ENCODE measurements at regions not wholly inside any gene's neighbourhood (a gene's known extent, or its start where the extent isn't known, plus 50 kb on each side); places are given as distances from the start of the nearest gene placed in this dataset.

DNA sequence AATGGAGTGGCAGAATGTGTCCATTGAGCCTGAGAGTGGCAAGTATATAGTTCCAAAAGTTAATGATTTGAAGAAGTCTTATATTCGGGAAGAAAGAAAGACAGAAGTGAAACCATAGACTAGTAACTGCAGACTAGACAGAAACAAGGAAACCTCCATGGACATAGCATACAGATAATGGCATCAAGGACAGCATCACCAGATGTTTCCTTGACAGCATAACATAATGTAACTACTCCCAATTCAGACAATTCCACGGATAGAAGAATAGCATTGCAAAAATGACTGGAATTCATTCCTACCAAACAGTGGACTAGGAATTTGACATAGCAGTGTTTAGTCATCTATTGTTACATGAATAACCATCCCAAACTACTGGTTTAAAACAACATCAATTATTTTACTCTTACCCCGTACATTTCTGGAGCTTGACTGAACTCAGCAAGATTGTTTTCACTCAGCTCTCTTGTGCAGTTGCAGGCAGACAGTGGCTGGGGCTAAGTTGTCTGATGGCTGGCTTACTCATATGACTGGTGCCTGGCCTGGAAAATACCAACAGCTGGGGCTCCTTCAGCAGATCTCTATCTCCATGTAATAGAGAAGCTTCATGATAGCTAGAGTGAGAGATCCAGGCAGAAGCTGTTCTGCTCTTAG lies 109.7 kb upstream of the GADL1 start:
- DNase-seq: peak; percentile 19

DNA sequence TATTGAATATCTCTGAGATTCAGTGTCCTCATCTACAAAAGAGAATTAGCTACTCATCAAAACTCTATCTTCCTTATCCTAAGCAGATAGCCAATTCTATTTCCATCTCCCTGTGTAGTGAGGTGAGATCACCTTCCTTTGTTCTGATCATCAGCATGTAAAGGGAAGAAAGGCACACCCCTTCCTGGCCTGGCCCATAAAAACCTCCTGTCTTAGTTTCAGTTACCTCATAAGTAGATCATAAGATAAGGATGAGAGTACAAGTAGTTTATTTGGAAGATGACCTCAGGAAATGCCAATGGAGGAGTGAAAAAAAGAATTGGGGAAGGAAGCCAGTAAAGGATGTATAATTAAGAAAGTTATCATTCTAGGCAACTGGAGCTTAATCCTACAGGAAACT lies 114.5 kb upstream of the GADL1 start:
- DNase-seq: no peak

- no peak for DNase-seq
These were observed 115.4 kb upstream of the GADL1 start for GRCh38 chr3:31009881-31010280.

- no peak for DNase-seq
These were observed 116.0 kb upstream of the GADL1 start for GRCh38 chr3:31010491-31010890.

GRCh38 chr3:31011380-31011779 lies 116.9 kb upstream of the GADL1 start:
- DNase-seq: no peak

DNA sequence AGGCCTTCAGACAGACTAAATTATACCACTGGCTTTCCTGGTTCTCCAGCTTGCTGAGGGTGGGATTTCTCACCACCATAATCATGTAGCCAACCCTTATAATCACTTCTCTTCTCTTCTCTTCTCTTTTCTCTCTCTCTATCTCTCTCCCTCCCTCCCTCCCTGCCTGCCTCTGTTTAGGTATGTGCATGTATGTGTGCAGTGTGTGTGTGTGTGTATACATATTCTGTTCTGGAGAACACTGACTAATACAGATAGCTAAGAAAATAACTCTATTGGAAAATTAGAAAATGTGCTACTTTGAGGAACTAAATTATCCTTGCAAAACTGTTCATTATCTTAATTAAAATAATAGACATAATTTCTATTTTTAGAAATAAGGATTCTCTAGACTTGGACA lies 118.6 kb upstream of the GADL1 start:
- DNase-seq: no peak

DNA sequence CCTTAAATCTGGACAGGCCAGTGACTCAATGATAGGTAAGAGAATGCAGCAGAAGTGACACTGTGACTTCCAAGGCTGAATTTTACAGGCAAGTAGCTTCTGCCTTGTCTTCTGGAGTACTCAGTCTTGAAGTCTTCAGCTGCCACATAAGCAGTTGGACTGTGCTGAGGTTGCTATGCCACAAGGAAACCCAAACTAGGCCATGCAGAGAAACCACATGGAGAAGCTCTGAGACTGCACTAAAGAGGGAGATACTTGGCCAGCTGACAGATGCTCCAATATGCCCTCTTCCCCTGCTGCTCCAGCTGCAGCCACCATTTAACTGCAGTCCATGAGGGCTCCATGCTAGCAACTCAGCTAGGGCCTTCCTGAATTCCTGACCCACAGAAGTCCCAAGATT lies 119.4 kb upstream of the GADL1 start:
- DNase-seq: no peak

DNA sequence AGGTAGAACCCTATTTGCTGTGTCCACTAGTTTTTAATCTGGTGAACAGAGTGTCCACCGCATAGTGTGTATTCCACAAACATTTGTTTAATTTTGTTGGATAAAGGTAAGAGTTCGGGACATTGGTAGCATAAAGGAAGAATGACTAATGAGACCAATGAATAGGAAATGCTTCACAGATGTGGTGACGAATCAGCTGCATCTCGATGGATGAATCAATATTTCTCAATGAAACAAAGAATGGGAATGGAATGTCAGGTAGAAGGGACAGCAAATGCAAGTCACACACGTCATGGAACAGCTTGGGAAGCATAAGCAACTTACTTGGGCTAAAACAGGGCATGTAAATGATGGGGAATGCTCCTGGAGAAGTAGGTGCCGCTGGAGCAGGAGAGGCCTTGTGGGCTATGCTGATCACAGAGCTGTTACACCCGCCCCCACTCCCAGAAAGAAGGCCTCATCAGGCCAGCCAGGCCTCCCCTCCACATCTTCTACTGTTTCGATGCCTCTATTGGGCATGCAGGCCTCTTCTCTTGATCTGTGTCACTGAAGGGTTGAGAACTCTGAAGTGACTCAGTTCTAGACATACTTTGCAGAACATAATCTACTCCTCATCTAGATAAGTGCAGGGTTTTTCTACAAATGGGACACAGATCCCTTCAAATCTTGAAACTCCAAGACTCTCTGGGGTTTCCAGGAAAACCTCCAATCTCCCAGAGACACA lies 120.0 kb upstream of the GADL1 start:
- no peak for DNase-seq

- no peak for DNase-seq
These were observed 121.7 kb upstream of the GADL1 start for GRCh38 chr3:31016196-31016595.

GRCh38 chr3:31022716-31023115 lies 128.3 kb upstream of the GADL1 start:
- peak; percentile 14 for DNase-seq

- DNase-seq: no peak
These were observed 131.1 kb upstream of the GADL1 start for GRCh38 chr3:31025541-31025940.

DNA sequence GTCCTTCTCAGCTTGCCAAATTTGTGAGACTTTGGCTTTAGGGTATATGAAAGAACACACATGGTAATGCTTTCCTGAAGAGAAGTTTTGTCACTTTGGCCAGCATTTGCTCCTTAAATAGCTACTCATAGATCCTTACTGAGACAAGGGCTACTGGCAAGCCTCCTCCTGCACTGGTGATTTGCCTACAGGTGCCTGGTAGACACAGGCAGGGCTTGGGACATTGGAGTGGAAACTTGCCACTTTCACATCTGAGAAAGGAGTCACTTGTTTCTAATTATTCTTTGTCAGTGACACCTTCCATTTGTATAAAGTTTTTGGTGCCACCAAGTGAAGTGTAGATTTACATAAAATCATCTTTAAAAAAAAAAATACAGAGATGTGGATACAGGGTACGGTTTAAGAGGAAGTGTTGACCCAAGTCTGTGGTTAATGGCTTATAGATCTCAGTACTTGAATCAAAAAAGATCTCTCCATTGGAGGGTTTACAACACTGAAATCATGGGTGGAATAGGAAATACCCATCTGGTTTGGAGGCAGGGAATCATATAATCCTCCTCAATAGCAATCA lies 132.8 kb upstream of the GADL1 start:
- DNase-seq: no peak

GRCh38 chr3:31027914-31028313 lies 133.5 kb upstream of the GADL1 start:
- no peak for DNase-seq

GRCh38 chr3:31028766-31029165 lies 134.3 kb upstream of the GADL1 start:
- no peak for DNase-seq

- DNase-seq: no peak
These were observed 135.2 kb upstream of the GADL1 start for GRCh38 chr3:31029706-31030105.

GRCh38 chr3:31035681-31036080 lies 141.2 kb upstream of the GADL1 start:
- DNase-seq: no peak

GRCh38 chr3:31038086-31038739 lies 143.8 kb upstream of the GADL1 start:
- no peak for DNase-seq

DNA sequence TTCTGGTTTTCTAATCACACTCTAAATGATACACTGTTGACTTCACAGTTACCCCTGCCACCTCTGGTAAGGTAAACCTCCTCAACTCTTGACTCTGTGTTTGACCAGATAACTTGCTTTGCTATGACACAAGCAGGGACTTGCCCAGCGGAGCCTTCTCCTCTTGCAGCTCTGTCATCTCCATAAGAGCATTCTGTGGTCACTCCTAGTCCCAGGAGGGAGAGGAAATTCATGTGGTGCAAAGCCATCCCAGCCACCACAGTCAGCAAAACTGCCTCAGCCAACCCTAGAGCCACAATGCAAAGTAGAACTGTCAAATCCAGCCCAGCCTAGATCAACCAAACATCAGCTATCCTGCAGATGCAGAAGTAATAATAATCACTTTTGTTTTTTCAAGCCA lies 144.7 kb upstream of the GADL1 start:
- DNase-seq: no peak

GRCh38 chr3:31041161-31041978 lies 146.9 kb upstream of the GADL1 start:
- DNase-seq: no peak

DNA sequence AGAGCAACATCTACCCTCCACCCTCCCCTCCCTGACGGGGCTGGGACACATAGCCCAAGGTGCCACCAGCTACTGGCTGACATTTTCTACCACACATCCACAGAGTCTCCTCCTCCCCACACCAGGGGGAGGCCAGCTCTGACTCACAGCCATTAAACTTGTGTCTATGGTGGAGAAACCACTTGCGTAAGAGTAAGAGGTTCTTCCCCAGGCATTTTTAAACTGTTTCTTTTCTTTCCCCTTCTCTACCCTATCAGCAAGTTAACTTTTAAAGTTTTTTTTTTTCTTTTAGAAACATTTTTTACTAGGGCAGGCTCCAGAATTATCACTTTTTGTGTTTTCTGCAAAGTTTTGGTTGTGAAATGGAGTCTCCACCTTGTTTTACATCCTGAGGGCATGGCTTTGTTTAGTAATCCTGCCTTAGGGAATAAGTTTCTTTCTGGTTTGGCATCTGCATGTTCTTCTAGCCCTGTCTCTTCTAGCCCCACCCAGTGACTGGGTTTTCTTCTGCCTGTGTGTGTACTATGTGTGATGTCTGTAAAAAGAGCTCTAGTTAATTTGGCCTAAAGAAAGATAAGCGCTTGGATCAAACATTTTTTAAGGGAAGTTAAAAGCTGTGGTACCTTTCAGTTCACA lies 148.8 kb upstream of the GADL1 start:
- no peak for DNase-seq

DNA sequence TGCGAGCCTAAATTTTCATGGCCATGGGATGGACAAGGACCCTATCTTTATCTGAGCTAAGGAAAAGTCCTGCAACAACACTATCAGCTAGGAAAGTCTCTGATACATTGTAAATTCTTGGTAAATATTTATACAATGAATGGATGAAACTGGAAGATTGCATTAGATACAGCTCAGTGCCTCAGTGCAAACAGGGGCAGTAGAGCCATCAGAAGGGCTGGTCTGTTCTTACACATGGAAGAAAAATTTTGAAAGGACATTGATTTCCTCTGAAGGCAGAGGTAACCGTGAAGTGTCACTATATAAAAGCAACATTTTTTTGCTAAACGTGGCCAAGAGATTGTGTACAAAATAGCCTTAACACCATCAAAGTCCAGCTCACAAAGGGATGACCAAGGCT lies 153.2 kb upstream of the GADL1 start:
- DNase-seq: no peak

- DNase-seq: no peak
These were observed 153.7 kb upstream of the GADL1 start for GRCh38 chr3:31048143-31048542.

Measured in muscle of arm (tissue), 1 donor.